ENCODE measurements at regions not wholly inside any gene's neighbourhood (a gene's known extent, or its start where the extent isn't known, plus 50 kb on each side); places are given as distances from the start of the nearest gene placed in this dataset.

DNA sequence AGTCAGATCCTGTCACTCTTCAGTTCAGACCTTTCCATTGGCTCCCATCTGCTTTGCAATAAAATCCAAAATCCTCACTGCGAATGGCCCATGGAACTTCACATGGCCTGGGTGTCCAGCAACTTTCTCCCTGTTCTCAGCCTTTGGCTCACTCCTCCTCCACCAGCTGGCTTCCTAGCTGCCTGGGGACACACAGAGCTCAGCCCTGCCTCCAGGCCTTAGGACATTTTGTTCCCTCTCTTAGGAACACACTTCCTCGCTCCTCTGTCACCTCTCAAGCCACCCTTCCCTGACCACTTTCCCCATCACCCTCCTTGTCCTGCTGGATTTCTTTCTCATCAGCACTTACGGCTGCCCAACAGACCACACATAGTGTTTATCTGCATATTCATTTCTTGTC is 419.6 kb downstream of the MED13L start:
- TF ChIP-seq POLR2A (IDR thresholded peaks at IDR 0.05), result no peak
- TF ChIP-seq, protein P1, sequence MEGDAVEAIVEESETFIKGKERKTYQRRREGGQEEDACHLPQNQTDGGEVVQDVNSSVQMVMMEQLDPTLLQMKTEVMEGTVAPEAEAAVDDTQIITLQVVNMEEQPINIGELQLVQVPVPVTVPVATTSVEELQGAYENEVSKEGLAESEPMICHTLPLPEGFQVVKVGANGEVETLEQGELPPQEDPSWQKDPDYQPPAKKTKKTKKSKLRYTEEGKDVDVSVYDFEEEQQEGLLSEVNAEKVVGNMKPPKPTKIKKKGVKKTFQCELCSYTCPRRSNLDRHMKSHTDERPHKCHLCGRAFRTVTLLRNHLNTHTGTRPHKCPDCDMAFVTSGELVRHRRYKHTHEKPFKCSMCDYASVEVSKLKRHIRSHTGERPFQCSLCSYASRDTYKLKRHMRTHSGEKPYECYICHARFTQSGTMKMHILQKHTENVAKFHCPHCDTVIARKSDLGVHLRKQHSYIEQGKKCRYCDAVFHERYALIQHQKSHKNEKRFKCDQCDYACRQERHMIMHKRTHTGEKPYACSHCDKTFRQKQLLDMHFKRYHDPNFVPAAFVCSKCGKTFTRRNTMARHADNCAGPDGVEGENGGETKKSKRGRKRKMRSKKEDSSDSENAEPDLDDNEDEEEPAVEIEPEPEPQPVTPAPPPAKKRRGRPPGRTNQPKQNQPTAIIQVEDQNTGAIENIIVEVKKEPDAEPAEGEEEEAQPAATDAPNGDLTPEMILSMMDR (IDR thresholded peaks at IDR 0.05), result no peak
